ENCODE measurements at regions not wholly inside any gene's neighbourhood (a gene's known extent, or its start where the extent isn't known, plus 50 kb on each side); places are given as distances from the start of the nearest gene placed in this dataset.

DNA sequence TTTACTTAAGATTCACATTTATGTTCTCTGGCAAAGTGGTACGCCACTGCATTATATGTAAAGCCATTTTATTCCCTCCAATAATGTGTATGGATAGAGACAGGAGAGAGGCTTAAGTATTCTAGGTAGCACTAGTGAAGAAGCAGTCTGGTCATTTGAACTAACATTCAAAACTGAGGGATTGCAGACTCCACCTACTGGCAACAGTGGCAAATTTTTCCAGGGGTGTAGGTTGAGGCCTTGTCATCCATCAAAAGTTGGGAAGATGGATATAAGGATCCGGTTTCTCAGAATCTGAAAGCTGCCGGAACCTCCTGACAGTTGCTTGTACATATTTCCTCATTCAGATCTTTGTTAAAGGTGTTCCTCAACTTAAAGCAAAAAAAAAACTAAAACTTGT, 465.5 kb upstream of the FSHR start:
- TF ChIP-seq CTCF (IDR thresholded peaks at IDR 0.05) (no peak), POLR2A (IDR thresholded peaks at IDR 0.05) (no peak)

Measured in transverse colon (tissue), 3 donors.